ENCODE measurements at regions not wholly inside any gene's neighbourhood (a gene's known extent, or its start where the extent isn't known, plus 50 kb on each side); places are given as distances from the start of the nearest gene placed in this dataset.

DNA sequence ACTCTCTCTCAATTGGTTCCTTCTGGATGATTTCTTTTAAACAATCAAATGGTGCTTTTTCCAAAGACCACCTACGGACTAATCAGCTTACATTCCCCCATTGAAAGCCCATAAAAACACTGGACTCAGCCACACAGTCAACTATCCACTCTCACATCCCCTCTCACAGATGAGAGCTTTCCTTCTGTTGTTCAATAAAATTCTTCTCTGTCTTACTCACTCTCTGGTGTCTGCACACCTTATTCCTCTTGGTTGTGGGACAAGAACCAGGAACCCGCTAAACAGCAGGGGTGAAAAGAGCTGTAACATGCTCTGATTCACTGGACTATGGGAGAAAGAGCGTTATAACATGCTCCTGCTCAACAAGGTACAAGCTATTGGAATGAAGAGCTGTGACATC is 2896.2 kb downstream of the PCDH9 start (continued):
- TF ChIP-seq, protein P1, sequence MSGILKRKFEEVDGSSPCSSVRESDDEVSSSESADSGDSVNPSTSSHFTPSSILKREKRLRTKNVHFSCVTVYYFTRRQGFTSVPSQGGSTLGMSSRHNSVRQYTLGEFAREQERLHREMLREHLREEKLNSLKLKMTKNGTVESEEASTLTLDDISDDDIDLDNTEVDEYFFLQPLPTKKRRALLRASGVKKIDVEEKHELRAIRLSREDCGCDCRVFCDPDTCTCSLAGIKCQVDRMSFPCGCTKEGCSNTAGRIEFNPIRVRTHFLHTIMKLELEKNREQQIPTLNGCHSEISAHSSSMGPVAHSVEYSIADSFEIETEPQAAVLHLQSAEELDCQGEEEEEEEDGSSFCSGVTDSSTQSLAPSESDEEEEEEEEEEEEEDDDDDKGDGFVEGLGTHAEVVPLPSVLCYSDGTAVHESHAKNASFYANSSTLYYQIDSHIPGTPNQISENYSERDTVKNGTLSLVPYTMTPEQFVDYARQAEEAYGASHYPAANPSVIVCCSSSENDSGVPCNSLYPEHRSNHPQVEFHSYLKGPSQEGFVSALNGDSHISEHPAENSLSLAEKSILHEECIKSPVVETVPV (CRISPR knock-in tag; IDR thresholded peaks at IDR 0.05), result no peak
- TF ChIP-seq ZNF565 (CRISPR knock-in tag; conservative IDR thresholded peaks at IDR 0.05; ENCODE audit: low read depth) (no peak), TOX (CRISPR knock-in tag; IDR thresholded peaks at IDR 0.05; ENCODE audit: borderline replicate concordance) (no peak)

DNA sequence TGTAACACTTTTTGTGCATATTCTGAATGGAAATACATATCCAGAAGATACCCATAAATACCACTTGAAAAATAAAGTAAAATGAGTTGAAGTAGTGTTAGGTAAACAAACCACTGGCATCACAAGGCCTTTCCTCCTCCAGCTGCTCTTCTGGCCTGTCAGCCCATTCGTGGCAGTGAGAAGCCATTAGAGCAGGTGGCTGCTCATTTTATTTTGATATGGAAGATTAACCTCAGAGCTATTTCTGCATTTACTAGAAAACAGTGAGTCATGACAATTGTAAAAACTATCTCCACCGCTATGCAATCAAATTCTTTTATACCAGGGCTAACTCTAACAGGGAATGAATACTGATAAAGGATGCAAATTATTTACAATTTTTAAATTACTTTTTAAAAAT is 2898.1 kb downstream of the PCDH9 start:
- TF ChIP-seq ZNF8 (CRISPR knock-in tag; IDR thresholded peaks at IDR 0.05), result no peak
- TF ChIP-seq, protein P2, sequence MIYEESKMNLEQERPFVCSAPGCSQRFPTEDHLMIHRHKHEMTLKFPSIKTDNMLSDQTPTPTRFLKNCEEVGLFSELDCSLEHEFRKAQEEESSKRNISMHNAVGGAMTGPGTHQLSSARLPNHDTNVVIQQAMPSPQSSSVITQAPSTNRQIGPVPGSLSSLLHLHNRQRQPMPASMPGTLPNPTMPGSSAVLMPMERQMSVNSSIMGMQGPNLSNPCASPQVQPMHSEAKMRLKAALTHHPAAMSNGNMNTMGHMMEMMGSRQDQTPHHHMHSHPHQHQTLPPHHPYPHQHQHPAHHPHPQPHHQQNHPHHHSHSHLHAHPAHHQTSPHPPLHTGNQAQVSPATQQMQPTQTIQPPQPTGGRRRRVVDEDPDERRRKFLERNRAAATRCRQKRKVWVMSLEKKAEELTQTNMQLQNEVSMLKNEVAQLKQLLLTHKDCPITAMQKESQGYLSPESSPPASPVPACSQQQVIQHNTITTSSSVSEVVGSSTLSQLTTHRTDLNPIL (CRISPR knock-in tag; IDR thresholded peaks at IDR 0.05; ENCODE audit: low read depth), result no peak
- no peak for TF ChIP-seq RARB (CRISPR knock-in tag; IDR thresholded peaks at IDR 0.05)
- TF ChIP-seq, protein P3, sequence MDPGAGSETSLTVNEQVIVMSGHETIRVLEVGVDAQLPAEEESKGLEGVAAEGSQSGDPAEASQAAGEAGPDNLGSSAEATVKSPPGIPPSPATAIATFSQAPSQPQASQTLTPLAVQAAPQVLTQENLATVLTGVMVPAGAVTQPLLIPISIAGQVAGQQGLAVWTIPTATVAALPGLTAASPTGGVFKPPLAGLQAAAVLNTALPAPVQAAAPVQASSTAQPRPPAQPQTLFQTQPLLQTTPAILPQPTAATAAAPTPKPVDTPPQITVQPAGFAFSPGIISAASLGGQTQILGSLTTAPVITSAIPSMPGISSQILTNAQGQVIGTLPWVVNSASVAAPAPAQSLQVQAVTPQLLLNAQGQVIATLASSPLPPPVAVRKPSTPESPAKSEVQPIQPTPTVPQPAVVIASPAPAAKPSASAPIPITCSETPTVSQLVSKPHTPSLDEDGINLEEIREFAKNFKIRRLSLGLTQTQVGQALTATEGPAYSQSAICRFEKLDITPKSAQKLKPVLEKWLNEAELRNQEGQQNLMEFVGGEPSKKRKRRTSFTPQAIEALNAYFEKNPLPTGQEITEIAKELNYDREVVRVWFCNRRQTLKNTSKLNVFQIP (CRISPR knock-in tag; IDR thresholded peaks at IDR 0.05; ENCODE audit: borderline replicate concordance, low read depth), result no peak
- TF ChIP-seq, protein P4, sequence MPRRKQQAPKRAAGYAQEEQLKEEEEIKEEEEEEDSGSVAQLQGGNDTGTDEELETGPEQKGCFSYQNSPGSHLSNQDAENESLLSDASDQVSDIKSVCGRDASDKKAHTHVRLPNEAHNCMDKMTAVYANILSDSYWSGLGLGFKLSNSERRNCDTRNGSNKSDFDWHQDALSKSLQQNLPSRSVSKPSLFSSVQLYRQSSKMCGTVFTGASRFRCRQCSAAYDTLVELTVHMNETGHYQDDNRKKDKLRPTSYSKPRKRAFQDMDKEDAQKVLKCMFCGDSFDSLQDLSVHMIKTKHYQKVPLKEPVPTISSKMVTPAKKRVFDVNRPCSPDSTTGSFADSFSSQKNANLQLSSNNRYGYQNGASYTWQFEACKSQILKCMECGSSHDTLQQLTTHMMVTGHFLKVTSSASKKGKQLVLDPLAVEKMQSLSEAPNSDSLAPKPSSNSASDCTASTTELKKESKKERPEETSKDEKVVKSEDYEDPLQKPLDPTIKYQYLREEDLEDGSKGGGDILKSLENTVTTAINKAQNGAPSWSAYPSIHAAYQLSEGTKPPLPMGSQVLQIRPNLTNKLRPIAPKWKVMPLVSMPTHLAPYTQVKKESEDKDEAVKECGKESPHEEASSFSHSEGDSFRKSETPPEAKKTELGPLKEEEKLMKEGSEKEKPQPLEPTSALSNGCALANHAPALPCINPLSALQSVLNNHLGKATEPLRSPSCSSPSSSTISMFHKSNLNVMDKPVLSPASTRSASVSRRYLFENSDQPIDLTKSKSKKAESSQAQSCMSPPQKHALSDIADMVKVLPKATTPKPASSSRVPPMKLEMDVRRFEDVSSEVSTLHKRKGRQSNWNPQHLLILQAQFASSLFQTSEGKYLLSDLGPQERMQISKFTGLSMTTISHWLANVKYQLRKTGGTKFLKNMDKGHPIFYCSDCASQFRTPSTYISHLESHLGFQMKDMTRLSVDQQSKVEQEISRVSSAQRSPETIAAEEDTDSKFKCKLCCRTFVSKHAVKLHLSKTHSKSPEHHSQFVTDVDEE (CRISPR knock-in tag; IDR thresholded peaks at IDR 0.05), result no peak
- TF ChIP-seq PPARA (CRISPR knock-in tag; IDR thresholded peaks at IDR 0.05; ENCODE audit: borderline replicate concordance), result no peak
- no peak for TF ChIP-seq ESRRG (CRISPR knock-in tag; IDR thresholded peaks at IDR 0.05)
- no peak for TF ChIP-seq OSR1 (CRISPR knock-in tag; IDR thresholded peaks at IDR 0.05)
- no peak for TF ChIP-seq GLIS3 (CRISPR knock-in tag; IDR thresholded peaks at IDR 0.05)
- TF ChIP-seq, protein P1 (CRISPR knock-in tag; IDR thresholded peaks at IDR 0.05), result no peak
- no peak for TF ChIP-seq TOX (CRISPR knock-in tag; IDR thresholded peaks at IDR 0.05; ENCODE audit: borderline replicate concordance)
- TF ChIP-seq SNAI2 (CRISPR knock-in tag; IDR thresholded peaks at IDR 0.05), result no peak
- no peak for TF ChIP-seq ISL1 (CRISPR knock-in tag; IDR thresholded peaks at IDR 0.05)
- no peak for TF ChIP-seq ZNF565 (CRISPR knock-in tag; conservative IDR thresholded peaks at IDR 0.05; ENCODE audit: low read depth)
- no peak for TF ChIP-seq ARNTL (CRISPR knock-in tag; IDR thresholded peaks at IDR 0.05; ENCODE audit: borderline replicate concordance, low read depth)
- no peak for TF ChIP-seq ZFP30 (CRISPR knock-in tag; IDR thresholded peaks at IDR 0.05)
- no peak for TF ChIP-seq TCF4 (CRISPR knock-in tag; IDR thresholded peaks at IDR 0.05; ENCODE audit: borderline replicate concordance)
- TF ChIP-seq CSDC2 (CRISPR knock-in tag; IDR thresholded peaks at IDR 0.05), result no peak
- no peak for ATAC-seq

DNA sequence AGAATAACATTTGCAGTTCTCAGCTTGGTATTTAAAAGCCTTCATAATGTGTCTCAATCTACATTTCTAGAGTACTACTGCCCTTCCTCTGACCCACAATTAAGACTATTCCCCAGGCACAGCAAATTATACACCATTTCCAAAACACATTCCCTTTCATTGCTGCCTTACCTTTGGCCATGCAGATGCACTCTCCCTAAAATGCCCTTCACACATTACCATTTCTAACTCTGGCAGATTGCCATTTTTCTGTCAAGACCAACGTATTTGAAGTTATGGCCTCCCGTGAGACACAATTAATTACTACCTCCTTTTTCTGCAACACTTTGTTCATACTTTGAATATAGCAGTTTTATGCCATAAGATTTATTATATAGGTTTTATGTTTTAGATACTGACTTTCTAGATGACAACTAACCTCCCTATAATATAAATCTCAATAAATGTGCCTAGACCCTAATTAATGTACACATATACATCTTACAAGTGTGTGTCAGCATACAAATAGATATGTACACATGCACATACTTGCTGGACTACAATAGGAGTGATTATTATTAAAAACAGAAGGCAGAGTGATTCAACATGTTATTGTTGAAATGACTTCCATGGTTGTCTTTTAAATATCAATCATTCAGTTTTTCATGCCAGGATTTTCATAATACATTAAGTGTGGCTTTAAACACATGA is 2902.5 kb downstream of the PCDH9 start:
- no peak for TF ChIP-seq ESRRG (CRISPR knock-in tag; IDR thresholded peaks at IDR 0.05)
- ATAC-seq, result no peak

DNA sequence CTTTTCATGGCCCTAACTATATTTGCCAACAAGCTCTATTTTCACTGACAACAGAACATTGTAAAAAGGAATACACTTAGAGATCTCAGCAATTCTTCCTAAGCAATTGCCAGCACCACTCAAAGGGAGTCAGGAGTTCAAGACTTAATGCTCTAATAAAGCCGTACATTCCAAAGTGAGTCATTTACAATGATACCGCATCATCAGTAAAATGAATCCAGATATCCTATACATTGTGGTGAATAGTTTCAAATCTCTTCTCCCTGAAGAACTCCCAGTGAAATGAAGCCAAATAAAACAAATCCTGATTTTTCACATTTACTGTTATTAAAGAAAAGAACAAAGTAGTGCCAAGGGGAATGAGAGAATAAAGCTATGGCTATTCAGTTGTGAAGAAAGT is 2898.7 kb upstream of the PCDH20 start:
- TF ChIP-seq TOX (CRISPR knock-in tag; IDR thresholded peaks at IDR 0.05; ENCODE audit: borderline replicate concordance), result no peak
- no peak for TF ChIP-seq ZFP30 (CRISPR knock-in tag; IDR thresholded peaks at IDR 0.05)
- TF ChIP-seq, protein P5, sequence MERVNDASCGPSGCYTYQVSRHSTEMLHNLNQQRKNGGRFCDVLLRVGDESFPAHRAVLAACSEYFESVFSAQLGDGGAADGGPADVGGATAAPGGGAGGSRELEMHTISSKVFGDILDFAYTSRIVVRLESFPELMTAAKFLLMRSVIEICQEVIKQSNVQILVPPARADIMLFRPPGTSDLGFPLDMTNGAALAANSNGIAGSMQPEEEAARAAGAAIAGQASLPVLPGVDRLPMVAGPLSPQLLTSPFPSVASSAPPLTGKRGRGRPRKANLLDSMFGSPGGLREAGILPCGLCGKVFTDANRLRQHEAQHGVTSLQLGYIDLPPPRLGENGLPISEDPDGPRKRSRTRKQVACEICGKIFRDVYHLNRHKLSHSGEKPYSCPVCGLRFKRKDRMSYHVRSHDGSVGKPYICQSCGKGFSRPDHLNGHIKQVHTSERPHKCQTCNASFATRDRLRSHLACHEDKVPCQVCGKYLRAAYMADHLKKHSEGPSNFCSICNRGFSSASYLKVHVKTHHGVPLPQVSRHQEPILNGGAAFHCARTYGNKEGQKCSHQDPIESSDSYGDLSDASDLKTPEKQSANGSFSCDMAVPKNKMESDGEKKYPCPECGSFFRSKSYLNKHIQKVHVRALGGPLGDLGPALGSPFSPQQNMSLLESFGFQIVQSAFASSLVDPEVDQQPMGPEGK (CRISPR knock-in tag; IDR thresholded peaks at IDR 0.05; ENCODE audit: borderline replicate concordance), result no peak
- no peak for TF ChIP-seq CSDC2 (CRISPR knock-in tag; IDR thresholded peaks at IDR 0.05)
- no peak for TF ChIP-seq PPARA (CRISPR knock-in tag; IDR thresholded peaks at IDR 0.05; ENCODE audit: borderline replicate concordance)
- no peak for TF ChIP-seq RARB (CRISPR knock-in tag; IDR thresholded peaks at IDR 0.05)
- no peak for TF ChIP-seq ESRRG (CRISPR knock-in tag; IDR thresholded peaks at IDR 0.05)
- no peak for TF ChIP-seq BACH2 (CRISPR knock-in tag; IDR thresholded peaks at IDR 0.05; ENCODE audit: borderline replicate concordance)
- TF ChIP-seq TCF4 (CRISPR knock-in tag; IDR thresholded peaks at IDR 0.05; ENCODE audit: borderline replicate concordance), result no peak
- peak; percentile 83 for ATAC-seq
